GM20000 (cell line): ENCODE measurements at regions not wholly inside any gene's neighbourhood (a gene's known extent, or its start where the extent isn't known, plus 50 kb on each side); places are given as distances from the start of the nearest gene placed in this dataset.
"Not testable (repeated sequence)": the region's sequence is repeated elsewhere in the genome, so short reads cannot be mapped to it uniquely, and the experiment has no call there.

Experiments
- DNase-seq: peaks from one replicate; pipeline ENCODE4 v3.0.0; 2012; ENCODE audit warnings: low spot score
- TF ChIP-seq, protein P1 (sequence below): IDR thresholded peaks from 2 replicates; pipeline ENCODE4 v1.5.1; 2012; ENCODE audit warnings: mild to moderate bottlenecking, control low read depth; ENCODE audit errors: extremely low read depth, missing control alignments

GRCh38 chr4:11647433-11647832, 218.7 kb upstream of the HS3ST1 start:
- TF ChIP-seq, protein P1, sequence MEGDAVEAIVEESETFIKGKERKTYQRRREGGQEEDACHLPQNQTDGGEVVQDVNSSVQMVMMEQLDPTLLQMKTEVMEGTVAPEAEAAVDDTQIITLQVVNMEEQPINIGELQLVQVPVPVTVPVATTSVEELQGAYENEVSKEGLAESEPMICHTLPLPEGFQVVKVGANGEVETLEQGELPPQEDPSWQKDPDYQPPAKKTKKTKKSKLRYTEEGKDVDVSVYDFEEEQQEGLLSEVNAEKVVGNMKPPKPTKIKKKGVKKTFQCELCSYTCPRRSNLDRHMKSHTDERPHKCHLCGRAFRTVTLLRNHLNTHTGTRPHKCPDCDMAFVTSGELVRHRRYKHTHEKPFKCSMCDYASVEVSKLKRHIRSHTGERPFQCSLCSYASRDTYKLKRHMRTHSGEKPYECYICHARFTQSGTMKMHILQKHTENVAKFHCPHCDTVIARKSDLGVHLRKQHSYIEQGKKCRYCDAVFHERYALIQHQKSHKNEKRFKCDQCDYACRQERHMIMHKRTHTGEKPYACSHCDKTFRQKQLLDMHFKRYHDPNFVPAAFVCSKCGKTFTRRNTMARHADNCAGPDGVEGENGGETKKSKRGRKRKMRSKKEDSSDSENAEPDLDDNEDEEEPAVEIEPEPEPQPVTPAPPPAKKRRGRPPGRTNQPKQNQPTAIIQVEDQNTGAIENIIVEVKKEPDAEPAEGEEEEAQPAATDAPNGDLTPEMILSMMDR = no peak
- DNase-seq = no peak

- DNase-seq = not testable (repeated sequence)
Measured at GRCh38 chr4:11643081-11643480, 214.4 kb upstream of the HS3ST1 start.

GRCh38 chr4:11640584-11640983, 211.9 kb upstream of the HS3ST1 start:
- no peak for DNase-seq
- TF ChIP-seq, protein P1 = no peak

GRCh38 chr4:11636551-11636950, 207.9 kb upstream of the HS3ST1 start:
- DNase-seq = no peak
- TF ChIP-seq, protein P1 = no peak

- TF ChIP-seq, protein P1 = no peak
- no peak for DNase-seq
Measured at GRCh38 chr4:11636031-11636430, 207.3 kb upstream of the HS3ST1 start.

GRCh38 chr4:11635342-11635741, 206.6 kb upstream of the HS3ST1 start:
- DNase-seq = no peak
- TF ChIP-seq, protein P1 = no peak

- TF ChIP-seq, protein P1 = no peak
- DNase-seq = no peak
Measured at GRCh38 chr4:11634283-11634682, 205.6 kb upstream of the HS3ST1 start.

- no peak for DNase-seq
- TF ChIP-seq, protein P1 = no peak
Measured at GRCh38 chr4:11633430-11633829, 204.7 kb upstream of the HS3ST1 start.
